Cardiac septum (tissue), 1 donor: ENCODE measurements at regions not wholly inside any gene's neighbourhood (a gene's known extent, or its start where the extent isn't known, plus 50 kb on each side); places are given as distances from the start of the nearest gene placed in this dataset.

Experiments
- DNase-seq: peaks from one replicate; pipeline ENCODE4 v3.0.0-alpha.2; 2020; ENCODE audit warnings: low spot score
- intact Hi-C: fragments of 100-400 bp; cut with DNase I; formaldehyde crosslinking; loops from one replicate; pipeline ENCODE4 v1.14.0; 2022
- donor health status: DM: no; HTN: no; CAD: no.

DNA sequence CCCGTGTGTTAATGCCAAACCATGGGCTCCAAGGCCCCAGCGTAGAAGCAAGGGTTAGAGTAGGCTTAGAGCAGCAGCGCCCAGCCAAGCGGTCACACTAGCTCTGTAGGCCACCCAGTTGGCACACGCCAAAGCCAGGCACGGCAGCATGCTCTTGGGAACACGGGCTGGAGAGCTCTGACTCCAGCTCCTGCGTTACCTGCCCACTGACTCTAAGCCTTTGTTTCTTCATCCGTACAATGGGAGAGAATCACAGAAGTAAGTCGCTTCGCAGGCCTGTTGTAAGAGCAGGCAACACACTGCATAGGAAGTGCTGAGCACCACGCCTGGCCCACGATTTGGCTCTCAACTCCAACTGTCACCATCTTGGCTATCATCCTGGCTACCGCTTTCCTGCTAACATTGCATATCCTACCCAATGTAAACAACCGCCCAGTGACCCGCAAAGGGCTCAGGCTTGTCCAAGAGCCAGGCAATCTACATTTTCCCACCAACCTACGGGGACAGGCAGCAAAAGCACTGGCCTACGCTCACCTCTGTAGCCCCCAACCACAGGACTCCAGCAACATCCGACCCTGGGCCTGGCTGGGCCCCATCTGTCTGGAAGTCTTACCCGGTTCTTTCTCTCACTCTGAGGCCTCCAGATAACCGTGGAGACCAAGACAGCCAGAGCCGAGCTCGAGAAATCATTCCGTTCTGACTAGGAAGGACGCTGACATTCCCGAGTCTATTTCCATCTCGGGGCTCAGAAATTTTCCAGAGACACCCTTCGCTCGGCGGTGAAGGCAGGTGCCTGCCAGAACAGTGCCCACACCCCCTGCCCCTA is 91.5 kb upstream of the ZNF507 start:
- peak; percentile 17 for DNase-seq
- intact Hi-C loops, result no loop called here

DNA sequence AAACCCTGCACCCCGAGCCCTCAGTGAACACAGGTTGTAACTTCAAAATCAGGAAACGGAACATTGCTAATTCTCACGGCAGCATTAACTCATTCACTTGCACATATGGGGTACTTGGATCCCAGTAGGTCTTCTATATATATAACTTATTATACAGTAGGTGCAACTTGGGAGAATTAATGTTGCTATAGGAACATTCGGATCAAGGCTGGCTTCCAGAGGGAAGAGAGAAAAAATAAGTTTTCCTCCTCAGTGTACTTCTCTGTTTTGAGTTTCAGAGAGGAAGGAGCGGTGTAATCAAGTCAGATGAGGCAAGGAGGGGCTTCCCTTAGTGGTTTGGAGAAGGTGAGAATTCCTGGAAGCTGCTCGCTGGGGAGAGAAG is 90.9 kb upstream of the ZNF507 start:
- no peak for DNase-seq
- intact Hi-C loops, result no loop called here

DNA sequence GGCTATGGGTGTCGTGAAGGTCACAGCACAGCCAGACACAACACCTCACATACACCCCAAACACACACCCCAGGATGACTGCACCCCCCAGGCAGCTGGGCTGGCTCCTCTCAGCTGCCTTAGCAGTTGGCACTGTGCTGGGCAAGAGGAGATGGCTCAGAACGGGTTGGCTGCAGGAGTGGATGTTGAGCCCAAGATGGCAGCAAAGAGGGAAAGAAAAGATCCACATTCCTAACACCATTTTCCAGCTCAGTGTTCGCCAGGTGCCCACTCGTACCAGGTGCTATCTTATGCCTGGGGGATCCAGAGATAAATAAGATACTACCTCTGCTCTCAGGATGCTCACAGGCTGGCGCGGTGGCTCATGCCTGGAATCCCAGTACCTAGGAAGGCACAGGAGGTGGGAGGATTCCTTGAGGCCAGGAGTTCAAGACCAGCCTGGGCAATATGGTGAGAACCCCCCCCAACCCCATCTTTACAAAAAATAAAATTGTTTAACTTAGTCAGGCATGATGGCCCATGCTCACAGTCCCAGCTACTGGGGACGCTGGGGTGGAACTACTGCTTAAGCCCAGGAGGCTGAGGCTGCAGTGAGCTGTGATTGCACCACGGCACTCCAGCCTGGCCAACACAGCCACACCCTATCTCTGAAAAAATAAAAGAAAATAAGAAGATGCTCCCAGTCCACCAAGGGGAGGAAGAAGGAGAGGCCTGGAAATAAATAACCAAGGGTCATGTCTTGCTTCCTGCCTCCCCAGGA is 89.7 kb upstream of the ZNF507 start:
- intact Hi-C loops, result no loop called here
- no peak for DNase-seq

DNA sequence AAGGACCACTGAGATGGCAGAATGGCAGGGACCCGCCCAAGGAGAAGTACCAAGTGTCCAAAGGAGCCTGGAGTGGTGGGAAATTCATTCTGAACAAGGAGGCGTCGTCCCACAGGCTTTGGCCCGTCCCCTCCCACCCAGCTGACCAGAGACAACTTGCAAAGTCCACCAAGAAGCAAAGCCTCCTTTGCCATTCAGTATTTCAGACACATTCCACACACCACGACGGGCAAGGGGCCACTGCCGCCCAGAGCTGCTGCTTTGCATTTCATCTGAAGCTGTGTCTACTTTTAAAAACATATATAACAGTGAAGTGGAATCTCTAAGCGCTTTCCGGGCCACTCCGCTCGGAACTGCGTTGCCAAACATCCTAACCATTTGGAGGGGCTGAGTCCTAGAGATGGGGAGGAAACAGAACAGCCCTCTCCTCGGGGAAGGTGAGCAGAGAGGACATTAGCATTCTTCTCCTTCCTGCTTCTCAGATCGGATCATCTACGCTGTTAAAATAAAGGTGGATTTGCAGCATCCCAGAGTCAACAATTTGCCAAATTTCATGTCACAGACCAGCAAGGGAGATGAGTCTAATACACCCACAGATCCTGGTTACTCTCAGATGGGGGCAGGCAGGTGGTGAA is 89.0 kb upstream of the ZNF507 start:
- intact Hi-C loops, result no loop called here
- DNase-seq, result no peak

DNA sequence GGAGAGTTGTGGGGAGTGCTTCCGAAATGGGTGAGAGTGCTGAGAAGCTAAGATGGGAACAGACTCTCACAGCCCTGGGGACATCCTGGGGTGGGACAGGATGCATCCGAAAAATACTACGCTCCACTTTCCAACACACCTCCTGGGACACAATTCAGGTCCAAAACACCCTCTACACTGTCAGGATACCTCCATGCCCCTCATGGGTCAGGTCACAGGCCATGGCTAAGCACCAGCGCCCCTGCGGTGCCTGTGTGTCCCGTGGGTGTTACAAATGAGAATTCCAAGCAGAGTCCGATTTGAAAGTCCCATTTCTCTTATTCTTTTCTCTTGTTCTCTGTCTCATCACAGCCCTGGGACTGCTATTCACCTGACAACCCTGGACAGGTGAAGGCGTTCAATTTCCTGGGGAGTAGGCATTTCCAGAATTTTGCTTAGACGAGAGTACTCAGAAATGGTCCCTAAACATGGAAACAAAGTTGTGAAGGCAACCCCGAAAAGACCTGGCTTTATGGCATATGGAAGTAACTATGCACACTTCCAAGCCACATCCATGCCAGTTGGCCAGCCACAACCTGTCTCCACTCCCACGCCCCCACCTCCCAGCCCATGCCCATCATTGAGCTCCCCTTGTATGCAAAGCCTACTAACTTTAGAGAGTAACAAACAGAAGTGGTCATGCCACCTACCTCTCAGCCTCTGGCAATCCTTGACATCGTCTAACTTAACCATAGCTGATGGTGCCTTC is 87.9 kb upstream of the ZNF507 start:
- intact Hi-C loops, result no loop called here

DNA sequence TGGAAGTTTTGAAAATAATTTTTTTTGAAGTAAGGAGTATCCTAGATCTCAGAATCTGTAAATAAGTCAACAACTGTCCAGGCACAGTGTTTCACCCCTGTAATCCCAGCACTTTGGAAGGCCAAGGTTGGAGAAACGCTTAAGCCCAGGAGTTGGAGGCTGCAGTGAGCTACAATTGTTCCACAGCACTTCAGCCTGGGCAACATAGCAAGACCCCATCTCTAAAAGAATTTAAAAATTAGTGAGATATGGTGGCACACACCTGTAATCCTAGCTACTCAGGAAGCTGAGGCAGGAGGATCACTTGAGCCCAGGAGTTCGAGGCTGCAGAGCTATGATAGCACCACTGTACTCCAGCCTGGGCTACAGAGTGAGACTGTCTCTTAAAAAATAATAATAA is 87.2 kb upstream of the ZNF507 start:
- no peak for DNase-seq
- intact Hi-C loops, result no loop called here

More for the DNA sequence above, 87.9 kb upstream of the ZNF507 start:
- DNase-seq, result no peak

DNA sequence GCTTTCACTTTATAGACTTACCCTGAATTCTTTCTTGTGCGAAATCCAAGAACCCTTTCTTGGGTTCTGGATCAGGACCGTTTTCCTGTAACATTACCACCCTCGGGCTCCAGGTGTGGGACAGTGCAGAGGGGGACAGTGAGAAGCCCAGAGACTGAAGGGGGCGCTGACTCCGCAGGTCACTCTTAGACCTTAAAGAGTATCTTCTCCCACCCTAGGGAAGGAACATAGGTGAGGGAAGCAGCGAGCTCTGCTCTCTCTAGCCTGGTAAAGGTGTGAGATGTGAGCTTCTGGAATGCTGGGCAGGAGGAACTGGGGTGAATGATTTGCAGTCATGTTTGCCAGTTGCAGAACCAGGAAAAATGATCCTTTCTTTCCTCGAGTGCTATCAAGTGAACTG is 80.8 kb upstream of the ZNF507 start:
- intact Hi-C loops, result no loop called here
- no peak for DNase-seq

DNA sequence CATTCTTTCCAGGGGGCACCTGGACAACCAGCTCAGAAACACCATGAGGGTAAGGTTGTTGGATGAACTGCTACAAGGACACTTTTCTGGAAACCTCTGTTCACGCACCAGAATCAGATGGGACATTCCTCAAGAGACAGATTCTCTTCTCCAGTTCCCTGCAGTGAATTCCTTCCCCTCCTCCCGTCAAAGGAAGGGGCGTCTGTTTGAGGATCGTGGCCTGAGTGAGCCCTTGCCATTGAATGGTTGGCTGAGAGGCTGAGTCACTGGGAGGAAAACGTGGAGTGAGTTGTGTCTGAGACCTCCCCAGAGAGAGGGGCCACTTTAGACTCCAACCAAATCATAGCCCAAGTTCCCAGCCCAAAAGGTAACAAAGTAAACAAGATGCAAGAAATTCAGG is 79.4 kb upstream of the ZNF507 start:
- intact Hi-C loops, result no loop called here
- DNase-seq, result no peak

DNA sequence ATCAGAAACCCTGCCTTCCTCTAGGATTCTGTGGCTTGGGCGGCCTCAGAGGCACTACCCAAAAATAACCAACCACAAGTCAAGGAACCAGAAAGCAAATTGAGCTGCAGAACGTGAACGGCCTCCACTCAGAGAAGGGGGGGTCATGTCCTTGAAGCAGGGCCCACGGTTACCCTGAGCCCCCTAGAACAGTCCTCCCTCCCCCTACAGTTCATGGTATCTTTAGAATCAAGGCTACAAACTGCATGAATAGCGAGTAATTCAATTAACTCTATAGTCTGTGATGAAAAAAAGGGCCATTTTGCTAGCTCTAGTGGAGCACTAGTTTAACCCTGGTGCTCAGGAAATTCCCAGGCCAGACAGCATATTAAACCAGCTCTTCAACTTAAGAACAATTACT is 79.0 kb upstream of the ZNF507 start:
- intact Hi-C loops, result no loop called here
- DNase-seq, result no peak

DNA sequence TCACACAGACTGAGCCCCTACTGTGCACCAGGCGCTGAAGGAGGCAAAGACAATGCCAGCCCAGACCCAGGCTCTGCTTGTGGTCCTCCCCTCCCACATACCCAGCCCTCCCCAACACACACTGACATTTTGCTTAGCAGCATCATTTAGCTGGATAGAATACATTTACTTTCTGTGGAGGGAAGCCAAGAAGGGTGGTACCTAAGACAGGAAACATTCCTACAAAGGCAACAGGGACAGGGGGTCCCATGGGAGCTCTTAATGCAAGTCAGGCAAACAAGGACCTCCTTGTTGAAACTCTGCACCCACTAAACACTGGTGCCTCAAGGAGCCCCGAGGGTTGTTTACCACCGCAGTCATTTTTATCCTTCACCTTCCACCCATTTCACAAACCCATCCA is 77.0 kb upstream of the ZNF507 start:
- intact Hi-C loops, result no loop called here
- DNase-seq, result no peak

DNA sequence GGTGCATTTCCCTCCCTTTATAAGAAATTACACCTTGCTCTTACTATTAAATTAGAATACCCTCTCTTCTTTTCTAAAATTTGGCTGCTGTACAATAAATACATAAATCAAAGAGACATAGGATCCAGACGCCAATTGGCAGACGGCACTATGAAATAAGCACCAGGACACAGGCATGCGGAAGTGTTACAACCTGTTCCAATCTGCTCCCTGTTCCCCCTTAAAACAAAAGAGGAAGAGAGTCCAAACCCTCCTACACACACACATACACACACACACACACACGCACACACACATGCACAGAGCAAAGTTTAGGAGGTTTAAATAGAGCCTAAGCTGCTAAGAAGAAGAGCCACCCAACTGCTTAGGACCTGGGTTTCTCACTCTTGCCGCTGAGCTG is 75.6 kb upstream of the ZNF507 start:
- intact Hi-C loops, result no loop called here
- DNase-seq, result no peak

DNA sequence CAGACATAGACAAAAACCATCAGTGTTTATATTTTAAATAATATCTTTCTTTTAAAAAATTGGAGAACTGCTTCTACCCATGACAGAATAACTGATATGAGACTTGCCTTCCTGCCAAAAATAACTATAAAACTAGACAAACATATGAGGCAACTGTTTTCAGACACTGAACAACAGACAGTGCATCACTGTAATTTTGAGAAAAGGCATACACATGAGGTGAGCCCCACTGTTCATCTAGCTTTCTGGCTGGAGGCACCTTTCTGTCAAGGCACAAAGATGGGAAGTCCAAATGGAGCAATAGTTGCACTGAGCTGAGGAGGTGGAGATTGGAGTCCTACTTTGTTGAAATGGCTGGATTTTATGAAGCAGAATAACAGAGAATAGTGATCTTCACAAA is 71.9 kb upstream of the ZNF507 start:
- DNase-seq, result no peak
- intact Hi-C loops, result no loop called here

DNA sequence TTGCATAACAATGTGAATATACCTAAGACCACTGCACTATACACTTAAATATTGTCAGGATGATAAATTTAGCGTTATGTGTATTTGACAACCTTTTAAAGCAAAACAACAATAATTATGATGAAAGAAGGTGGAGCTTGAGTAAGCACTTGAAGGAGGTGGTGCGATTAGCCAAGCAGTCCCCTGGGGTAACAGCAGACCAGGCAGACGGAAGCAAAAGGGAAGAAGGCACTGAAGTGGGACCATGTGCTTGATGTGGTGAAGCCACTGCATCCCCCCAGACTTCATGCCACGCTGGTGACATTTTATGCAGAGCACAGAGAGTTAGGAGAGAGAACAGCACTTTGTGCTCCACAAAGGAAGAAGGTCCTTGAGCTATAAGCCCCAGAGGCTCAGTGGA is 58.3 kb upstream of the ZNF507 start:
- no peak for DNase-seq
- intact Hi-C loops, result loop anchor here (5.0 kb wide), 1 partner anchor 285 kb away; no protein-coding TSS in a partner anchor

DNA sequence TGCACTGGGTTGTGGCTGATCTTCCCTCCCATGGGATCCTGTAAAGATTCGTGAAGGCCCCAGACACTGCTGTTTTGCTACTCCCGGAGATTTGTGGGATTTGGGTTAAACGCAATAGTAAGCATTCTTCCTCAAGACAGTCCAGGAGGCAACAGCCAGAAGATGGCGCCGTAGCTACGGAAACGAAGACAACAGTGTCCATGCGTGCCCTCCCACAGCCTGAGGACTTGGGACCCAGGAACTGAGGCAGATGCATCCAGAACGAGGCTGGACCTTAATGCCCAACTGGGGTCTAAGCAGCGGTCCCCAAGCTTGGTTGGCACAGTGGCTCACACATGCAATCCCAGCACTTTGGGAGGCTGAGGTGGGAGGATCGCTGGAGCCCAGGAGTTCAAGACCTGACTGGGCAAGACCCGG is 57.6 kb upstream of the ZNF507 start:
- DNase-seq, result peak; percentile 75
- intact Hi-C loops, result loop anchor here (5.0 kb wide), 1 partner anchor 284 kb away; no protein-coding TSS in a partner anchor

DNA sequence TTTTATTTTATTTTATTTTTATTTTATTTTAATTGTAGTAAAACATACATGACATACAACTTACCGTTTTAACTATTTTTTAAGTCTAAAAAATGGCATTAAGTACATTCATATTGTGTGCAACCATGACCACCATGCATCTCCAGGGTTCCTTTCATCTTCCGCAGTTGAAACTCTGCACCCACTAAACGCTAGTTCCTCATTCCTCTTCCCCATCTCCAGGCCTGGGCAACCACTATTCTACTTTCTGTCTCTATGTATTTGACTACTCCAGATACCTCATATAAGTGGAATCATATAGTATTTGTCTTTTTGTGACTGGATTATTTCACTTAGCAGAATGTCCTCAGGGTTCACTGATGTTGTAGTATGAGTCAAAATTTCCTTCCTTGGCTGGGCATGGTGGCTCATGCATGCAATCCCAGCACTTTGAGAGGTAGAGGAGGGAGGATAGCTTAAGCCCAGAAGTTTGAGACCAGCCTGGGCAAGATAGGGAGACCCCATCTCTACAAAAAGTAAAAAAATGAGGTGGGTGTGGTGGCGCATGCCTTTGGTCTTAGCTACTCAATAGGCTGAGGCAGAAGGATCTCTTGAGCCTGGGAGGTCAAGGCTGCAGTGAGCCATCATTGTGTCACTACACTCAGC is 55.7 kb upstream of the ZNF507 start:
- no peak for DNase-seq
- intact Hi-C loops, result loop anchor here (5.0 kb wide), 1 partner anchor 283 kb away; no protein-coding TSS in a partner anchor

DNA sequence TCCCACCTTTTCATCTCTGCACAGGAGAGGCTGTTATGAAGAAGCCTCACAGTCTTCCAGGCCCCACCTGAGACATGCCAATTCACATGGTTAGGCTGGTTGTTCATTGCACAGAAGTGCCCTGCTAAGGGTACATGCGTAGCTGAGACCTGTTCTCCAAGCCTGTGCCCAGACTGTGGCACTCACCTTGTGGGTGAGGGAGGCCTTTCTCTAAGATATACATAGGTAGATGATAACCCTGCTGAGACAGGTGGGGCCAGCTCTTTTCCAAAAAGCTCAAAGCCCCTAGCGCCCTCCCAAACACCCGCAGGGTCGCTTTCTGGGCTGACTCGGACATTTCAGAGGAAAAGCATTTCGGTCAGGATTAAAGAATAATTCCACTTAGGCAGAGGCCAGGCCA is 53.5 kb upstream of the ZNF507 start:
- intact Hi-C loops, result no loop called here
- DNase-seq, result peak; percentile 56

DNA sequence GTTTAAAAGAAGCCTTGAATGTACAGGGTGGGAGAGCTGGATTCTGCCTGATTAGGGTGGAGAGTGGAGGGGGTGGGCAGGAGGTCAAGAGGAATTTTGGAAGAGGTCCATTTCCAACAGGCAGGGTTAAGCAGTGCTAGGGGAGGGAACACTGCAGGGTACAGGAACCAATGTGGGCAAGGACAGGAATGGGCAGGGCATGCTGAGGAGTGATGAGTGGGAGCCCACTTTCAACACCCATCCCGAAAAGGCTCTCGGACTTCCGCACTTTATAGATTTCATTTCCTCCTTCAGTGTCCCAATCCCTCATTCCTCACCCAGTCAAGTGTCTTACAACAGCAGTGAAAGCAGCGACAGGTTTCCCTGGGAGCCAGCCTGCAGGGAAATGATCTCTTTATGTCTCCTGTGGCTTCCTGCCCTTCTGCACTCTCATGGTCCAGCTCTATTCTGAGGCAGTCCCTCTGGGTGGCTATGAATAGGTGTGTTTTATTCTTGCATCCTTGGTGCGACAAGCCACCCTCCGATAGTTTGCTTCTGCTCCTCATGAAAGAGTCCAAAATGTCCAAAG is 50.5 kb upstream of the ZNF507 start:
- DNase-seq, result no peak
- intact Hi-C loops, result no loop called here
